ENCODE measurements at regions not wholly inside any gene's neighbourhood (a gene's known extent, or its start where the extent isn't known, plus 50 kb on each side); places are given as distances from the start of the nearest gene placed in this dataset.

DNA sequence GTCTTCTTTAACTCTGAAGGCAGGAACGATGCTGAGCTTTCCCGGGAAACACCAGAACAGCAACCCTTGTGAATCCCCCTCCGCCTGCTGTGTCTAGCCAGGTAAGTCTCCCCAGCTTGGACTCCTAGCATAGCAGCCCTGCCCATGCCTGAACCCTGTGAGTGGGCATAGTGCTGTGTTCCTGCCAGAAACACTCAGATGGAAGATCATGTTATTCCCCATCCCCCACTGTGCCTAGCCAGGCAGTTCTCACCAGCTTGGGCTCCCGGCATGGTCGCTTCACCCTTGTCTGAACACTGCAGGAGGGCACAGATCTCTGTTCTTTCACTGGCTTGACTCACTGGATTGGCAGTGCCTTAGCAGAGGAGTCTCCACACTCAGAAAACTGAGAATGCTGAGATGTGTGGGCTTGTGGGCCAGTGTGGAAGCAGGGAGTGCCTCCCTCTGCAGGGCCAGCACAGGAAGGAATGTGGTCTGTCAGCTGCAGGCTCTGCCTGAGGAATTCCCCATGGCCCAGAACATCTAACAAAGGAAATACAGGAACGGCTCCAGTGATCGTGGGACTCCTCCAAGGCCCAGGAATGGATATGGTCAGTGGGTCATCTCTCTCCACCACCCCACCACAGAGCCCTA lies 440.1 kb upstream of the ADGRB3 start:
- H3K79me2 ChIP-seq (ENCODE audit: insufficient read depth, low read length) = no peaks in the 10 kb centered on the region
- H3K27me3 ChIP-seq (ENCODE audit: insufficient read depth, low read length, poor library complexity) = no peaks in the 10 kb centered on the region
- TF ChIP-seq, protein P1, sequence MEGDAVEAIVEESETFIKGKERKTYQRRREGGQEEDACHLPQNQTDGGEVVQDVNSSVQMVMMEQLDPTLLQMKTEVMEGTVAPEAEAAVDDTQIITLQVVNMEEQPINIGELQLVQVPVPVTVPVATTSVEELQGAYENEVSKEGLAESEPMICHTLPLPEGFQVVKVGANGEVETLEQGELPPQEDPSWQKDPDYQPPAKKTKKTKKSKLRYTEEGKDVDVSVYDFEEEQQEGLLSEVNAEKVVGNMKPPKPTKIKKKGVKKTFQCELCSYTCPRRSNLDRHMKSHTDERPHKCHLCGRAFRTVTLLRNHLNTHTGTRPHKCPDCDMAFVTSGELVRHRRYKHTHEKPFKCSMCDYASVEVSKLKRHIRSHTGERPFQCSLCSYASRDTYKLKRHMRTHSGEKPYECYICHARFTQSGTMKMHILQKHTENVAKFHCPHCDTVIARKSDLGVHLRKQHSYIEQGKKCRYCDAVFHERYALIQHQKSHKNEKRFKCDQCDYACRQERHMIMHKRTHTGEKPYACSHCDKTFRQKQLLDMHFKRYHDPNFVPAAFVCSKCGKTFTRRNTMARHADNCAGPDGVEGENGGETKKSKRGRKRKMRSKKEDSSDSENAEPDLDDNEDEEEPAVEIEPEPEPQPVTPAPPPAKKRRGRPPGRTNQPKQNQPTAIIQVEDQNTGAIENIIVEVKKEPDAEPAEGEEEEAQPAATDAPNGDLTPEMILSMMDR (IDR thresholded peaks at IDR 0.05; ENCODE audit: borderline replicate concordance, extremely low read depth, low read length, poor library complexity, severe bottlenecking) = no peak
- TF ChIP-seq EZH2 (IDR thresholded peaks at IDR 0.05; ENCODE audit: borderline replicate concordance, low read depth, low read length, severe bottlenecking) = no peak
- H2AFZ ChIP-seq (ENCODE audit: low read depth, low read length) = no peak overlapping the region
- H3K9me3 ChIP-seq (ENCODE audit: insufficient read depth, low read length, severe bottlenecking) = no peaks in the 10 kb centered on the region
- H4K20me1 ChIP-seq (ENCODE audit: insufficient read depth, low read length) = no peaks in the 10 kb centered on the region
- no peak overlapping the region for H3K4me3 ChIP-seq (ENCODE audit: low read depth in 1 of 2, low read length in 2 of 2)
- no peak overlapping the region for H3K9ac ChIP-seq (ENCODE audit: low read depth, low read length)
- no peak overlapping the region for H3K27ac ChIP-seq (ENCODE audit: low read length)
- H3K4me1 ChIP-seq (ENCODE audit: insufficient read depth, low read length) = no peaks in the 10 kb centered on the region
- DNase-seq (no peak), ATAC-seq (ENCODE audit: insufficient read depth, low read depth) (no peak)
- H3K4me2 ChIP-seq (ENCODE audit: insufficient read depth, low read length) = no peak overlapping the region
- no peaks in the 10 kb centered on the region for H3K36me3 ChIP-seq (ENCODE audit: insufficient read depth, low read length)

DNA sequence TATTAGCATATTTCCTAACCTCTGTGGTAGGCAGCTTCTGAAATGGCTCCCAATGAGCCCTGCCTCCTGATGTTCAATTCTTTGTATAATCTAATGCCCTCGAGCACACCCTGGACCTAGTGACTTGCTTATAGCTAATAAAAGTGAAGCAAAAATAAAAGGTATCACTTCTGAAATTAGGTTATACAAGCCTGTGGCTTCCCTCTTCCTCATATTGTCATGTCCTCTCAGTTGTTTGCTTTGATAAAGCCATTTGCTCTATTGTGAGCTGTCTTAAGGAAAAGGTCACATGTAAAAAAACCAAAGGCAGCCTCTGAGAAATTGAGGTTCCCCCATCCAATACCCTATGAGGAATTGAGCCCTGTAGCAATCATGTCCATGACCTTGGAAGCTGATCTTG lies 442.1 kb upstream of the ADGRB3 start:
- Histone ChIP-seq H2AFZ (ENCODE audit: low read depth, low read length) (no peak overlapping the region), H3K9ac (ENCODE audit: low read depth, low read length) (no peak overlapping the region), H3K27me3 (ENCODE audit: insufficient read depth, low read length, poor library complexity) (no peaks in the 10 kb centered on the region), H3K36me3 (ENCODE audit: insufficient read depth, low read length) (no peaks in the 10 kb centered on the region), H3K4me1 (ENCODE audit: insufficient read depth, low read length) (no peaks in the 10 kb centered on the region), H3K4me2 (ENCODE audit: insufficient read depth, low read length) (no peak overlapping the region), H4K20me1 (ENCODE audit: insufficient read depth, low read length) (no peaks in the 10 kb centered on the region), H3K9me3 (ENCODE audit: insufficient read depth, low read length, severe bottlenecking) (no peaks in the 10 kb centered on the region), H3K27ac (ENCODE audit: low read length) (no peak overlapping the region), H3K79me2 (ENCODE audit: insufficient read depth, low read length) (no peaks in the 10 kb centered on the region), H3K4me3 (ENCODE audit: low read depth in 1 of 2, low read length in 2 of 2) (no peak overlapping the region)
- no peak for ATAC-seq (ENCODE audit: insufficient read depth, low read depth)
- TF ChIP-seq EZH2 (IDR thresholded peaks at IDR 0.05; ENCODE audit: borderline replicate concordance, low read depth, low read length, severe bottlenecking) = no peak
- TF ChIP-seq, protein P1 (IDR thresholded peaks at IDR 0.05; ENCODE audit: borderline replicate concordance, extremely low read depth, low read length, poor library complexity, severe bottlenecking) = no peak
- no peak for DNase-seq

DNA sequence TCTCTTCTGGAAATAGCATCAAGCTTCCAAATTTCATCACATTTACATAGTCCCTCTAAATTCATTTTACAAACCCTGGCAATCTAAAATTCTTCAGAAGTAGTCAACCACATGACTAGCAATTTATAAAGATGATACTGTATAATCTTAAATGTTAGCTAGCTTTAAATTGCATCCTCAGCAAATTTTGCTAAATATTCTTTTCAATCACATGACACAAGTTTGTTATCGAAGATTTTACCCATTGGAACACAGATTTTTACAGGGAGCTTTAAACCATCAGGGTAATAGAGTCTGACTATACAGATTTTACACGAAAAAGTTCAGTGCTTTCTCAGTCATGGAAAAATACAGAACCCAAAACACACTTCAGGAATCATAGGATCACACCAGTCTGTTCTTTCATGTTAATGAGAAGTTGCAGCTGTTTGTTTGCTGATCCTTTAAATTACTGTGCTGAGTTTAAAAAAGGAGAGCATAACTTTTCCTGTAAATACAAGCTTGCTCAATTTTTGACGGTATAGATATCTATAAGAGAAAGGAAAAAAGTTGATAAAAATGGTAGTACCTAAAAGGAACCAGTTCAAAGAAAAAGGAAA lies 445.8 kb upstream of the ADGRB3 start:
- Histone ChIP-seq H3K4me1 (ENCODE audit: insufficient read depth, low read length) (no peaks in the 10 kb centered on the region), H3K4me2 (ENCODE audit: insufficient read depth, low read length) (no peak overlapping the region), H3K27me3 (ENCODE audit: insufficient read depth, low read length, poor library complexity) (no peaks in the 10 kb centered on the region), H3K9me3 (ENCODE audit: insufficient read depth, low read length, severe bottlenecking) (no peaks in the 10 kb centered on the region), H3K27ac (ENCODE audit: low read length) (no peak overlapping the region), H3K79me2 (ENCODE audit: insufficient read depth, low read length) (no peaks in the 10 kb centered on the region), H2AFZ (ENCODE audit: low read depth, low read length) (no peak overlapping the region), H3K4me3 (ENCODE audit: low read depth in 1 of 2, low read length in 2 of 2) (no peak overlapping the region), H4K20me1 (ENCODE audit: insufficient read depth, low read length) (no peaks in the 10 kb centered on the region), H3K9ac (ENCODE audit: low read depth, low read length) (no peak overlapping the region), H3K36me3 (ENCODE audit: insufficient read depth, low read length) (no peaks in the 10 kb centered on the region)
- DNase-seq (no peak), ATAC-seq (ENCODE audit: insufficient read depth, low read depth) (no peak)
- no peak for TF ChIP-seq EZH2 (IDR thresholded peaks at IDR 0.05; ENCODE audit: borderline replicate concordance, low read depth, low read length, severe bottlenecking)
- TF ChIP-seq, protein P1 (IDR thresholded peaks at IDR 0.05; ENCODE audit: borderline replicate concordance, extremely low read depth, low read length, poor library complexity, severe bottlenecking) = no peak
